Psoas muscle (tissue), 7 donors: ENCODE measurements at regions not wholly inside any gene's neighbourhood (a gene's known extent, or its start where the extent isn't known, plus 50 kb on each side); places are given as distances from the start of the nearest gene placed in this dataset.

Experiments used
- ATAC-seq, 4 donors: fragments of 200-7000 bp; cut with Tn5 transposase; one replicate each; pipeline ENCODE4 v1.9.1; 2020; ENCODE audit warnings: moderate library complexity in 3 of 4, mild to moderate bottlenecking in 2 of 4
- DNase-seq, 2 donors: peaks; one replicate each; pipeline ENCODE4 v3.0.0-alpha.2; 2020
- H3K27ac ChIP-seq: fragments of 200-600 bp; one replicate; pipeline ENCODE4 v1.8.0; 2022
- H3K27me3 ChIP-seq, 3 donors: fragments of 200-600 bp in 1 of 3; one replicate each; pipeline versions ENCODE4 v1.6.1 to v1.8.0; 2013 to 2022; ENCODE audit warnings: low read length in 2 of 3, mild to moderate bottlenecking in 2 of 3, moderate library complexity in 1 of 3; ENCODE audit not compliant: insufficient read depth in 3 of 3
- H3K36me3 ChIP-seq, 2 donors: fragments of 200-600 bp in 1 of 2; one replicate each; pipeline versions ENCODE4 v1.6.1 to v1.8.0; 2013 to 2022; ENCODE audit warnings: low read depth in 1 of 2, mild to moderate bottlenecking in 1 of 2, moderate library complexity in 1 of 2; ENCODE audit not compliant: insufficient read depth in 1 of 2
- H3K4me1 ChIP-seq: fragments of 200-600 bp; one replicate; pipeline ENCODE4 v1.8.0; 2022
- H3K4me3 ChIP-seq: fragments of 200-600 bp; one replicate; pipeline ENCODE4 v1.8.0; 2022; ENCODE audit warnings: mild to moderate bottlenecking
- H3K9me3 ChIP-seq: fragments of 200-600 bp; one replicate; pipeline ENCODE4 v1.8.0; 2022
- WGBS, 3 donors: extraction: QIAGEN DNeasy Blood & Tissue Kit; methylation state at CpG; one replicate each; pipeline versions ENCODE4 v1.1.6 to v1.1.7; 2013; 5-methylcytosine and 5-hydroxymethylcytosine counted together
- intact Hi-C, 2 donors: fragments of 100-400 bp; cut with DNase I; formaldehyde crosslinking; loops; one replicate each; pipeline versions ENCODE4 v1.11.0 to v1.14.2; 2022
- TF ChIP-seq, protein P1 (sequence below): fragments of 200-600 bp; IDR thresholded peaks from one replicate; pipeline ENCODE4 v1.8.0; 2022; ENCODE audit warnings: antibody characterized with exemption
- donor health status: healthy with polysubstance abuse.
- donor health status: DM: no; HTN: no; CAD: no; lungs with moderate emphysema.
- donor health status: Bipolar disorder and iron deficiency.
- donor health status: healthy.
- donor health status: DM: yes; HTN: yes; CAD: no.
- donor health status: DM: no; HTN: no; CAD: no.
- donor health status: DM: yes; HTN: yes; CAD: no.

DNA sequence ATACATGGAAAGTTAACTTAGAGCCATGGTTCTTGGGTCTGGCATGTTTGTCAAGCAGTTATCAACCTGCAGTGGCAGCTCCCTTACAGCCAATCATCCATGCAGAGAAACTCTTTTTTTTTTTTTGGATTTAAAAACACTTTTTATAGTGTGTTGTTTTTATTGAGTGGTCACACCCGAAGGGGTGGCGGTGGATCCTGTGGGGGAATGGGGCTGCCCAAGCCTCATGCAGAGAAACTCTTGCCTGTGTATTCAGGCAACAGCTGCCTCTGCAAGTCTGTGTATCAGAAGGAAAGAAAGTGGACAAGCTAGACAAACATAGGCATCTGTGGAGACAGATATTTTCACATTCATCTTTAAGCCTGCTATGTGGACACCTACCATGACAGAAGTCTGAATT, 104.8 kb downstream of the GLUL start:
- H3K4me1 ChIP-seq, result peaks cover 21% of the 10 kb centered on the region
- ATAC-seq (no peak), DNase-seq (no peak)
- no peaks in the 10 kb centered on the region for H3K27me3 ChIP-seq
- intact Hi-C loops, result loop anchor here in 1 of 2 donors (5.0 kb wide), 1 partner anchor 139 kb away; no protein-coding TSS in a partner anchor
- TF ChIP-seq, protein P1, sequence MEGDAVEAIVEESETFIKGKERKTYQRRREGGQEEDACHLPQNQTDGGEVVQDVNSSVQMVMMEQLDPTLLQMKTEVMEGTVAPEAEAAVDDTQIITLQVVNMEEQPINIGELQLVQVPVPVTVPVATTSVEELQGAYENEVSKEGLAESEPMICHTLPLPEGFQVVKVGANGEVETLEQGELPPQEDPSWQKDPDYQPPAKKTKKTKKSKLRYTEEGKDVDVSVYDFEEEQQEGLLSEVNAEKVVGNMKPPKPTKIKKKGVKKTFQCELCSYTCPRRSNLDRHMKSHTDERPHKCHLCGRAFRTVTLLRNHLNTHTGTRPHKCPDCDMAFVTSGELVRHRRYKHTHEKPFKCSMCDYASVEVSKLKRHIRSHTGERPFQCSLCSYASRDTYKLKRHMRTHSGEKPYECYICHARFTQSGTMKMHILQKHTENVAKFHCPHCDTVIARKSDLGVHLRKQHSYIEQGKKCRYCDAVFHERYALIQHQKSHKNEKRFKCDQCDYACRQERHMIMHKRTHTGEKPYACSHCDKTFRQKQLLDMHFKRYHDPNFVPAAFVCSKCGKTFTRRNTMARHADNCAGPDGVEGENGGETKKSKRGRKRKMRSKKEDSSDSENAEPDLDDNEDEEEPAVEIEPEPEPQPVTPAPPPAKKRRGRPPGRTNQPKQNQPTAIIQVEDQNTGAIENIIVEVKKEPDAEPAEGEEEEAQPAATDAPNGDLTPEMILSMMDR, result no peak
- no peaks in the 10 kb centered on the region for H3K9me3 ChIP-seq
- no peak overlapping the region for H3K27ac ChIP-seq
- H3K4me3 ChIP-seq, result no peak overlapping the region
- no peaks in the 10 kb centered on the region for H3K36me3 ChIP-seq
- WGBS, 3 donors, result 77 to 84% (median 82%) methylated on average over 2 of the region's 2 CpGs

GRCh38 chr1:182283746-182284544, 107.6 kb downstream of the GLUL start:
- H3K4me1 ChIP-seq, result peaks cover under 1% of the 10 kb centered on the region
- no peaks in the 10 kb centered on the region for H3K9me3 ChIP-seq
- no peaks in the 10 kb centered on the region for H3K27me3 ChIP-seq
- 77 to 81% (median 79%) methylated on average over 3 of the region's 3 CpGs for WGBS, 3 donors
- TF ChIP-seq, protein P1, result no peak
- ATAC-seq (no peak), DNase-seq (no peak)
- intact Hi-C loops, result no loop called here
- no peak overlapping the region for H3K4me3 ChIP-seq
- H3K36me3 ChIP-seq, result no peaks in the 10 kb centered on the region
- no peak overlapping the region for H3K27ac ChIP-seq

- no peak overlapping the region for H3K4me3 ChIP-seq
- H3K4me1 ChIP-seq, result no peaks in the 10 kb centered on the region
- WGBS, 3 donors, result 50 to 60% (median 59%) methylated on average over 6 of the region's 6 CpGs
- no peaks in the 10 kb centered on the region for H3K9me3 ChIP-seq
- TF ChIP-seq, protein P1, result no peak
- intact Hi-C loops, result no loop called here
- peak in 1 of 4 donors; percentile 18 for ATAC-seq
- no peaks in the 10 kb centered on the region for H3K27me3 ChIP-seq
- H3K36me3 ChIP-seq, result no peaks in the 10 kb centered on the region
- DNase-seq, result no peak
- no peak overlapping the region for H3K27ac ChIP-seq
These were observed 110.0 kb downstream of the GLUL start for GRCh38 chr1:182281541-182281940.

DNA sequence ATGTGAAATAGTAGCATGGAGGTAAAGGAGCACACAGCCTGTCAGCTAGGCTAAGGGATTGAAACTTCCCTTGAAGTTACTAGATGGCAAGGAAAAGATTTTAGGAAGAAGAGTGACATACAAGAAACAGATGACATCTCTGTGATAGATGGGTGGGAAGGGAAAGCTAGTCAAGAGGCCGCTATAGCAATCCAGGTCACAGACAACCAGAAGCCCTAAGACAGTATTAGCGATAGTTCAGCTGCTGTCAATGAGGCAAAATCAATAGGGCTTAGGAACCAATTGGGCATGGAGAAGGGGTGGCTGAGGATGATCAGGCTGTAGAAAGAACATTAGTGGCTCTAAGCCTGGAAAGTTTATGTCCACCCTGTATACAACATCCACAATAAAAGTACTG, 111.1 kb downstream of the GLUL start:
- H3K36me3 ChIP-seq, result no peaks in the 10 kb centered on the region
- H3K4me3 ChIP-seq, result no peak overlapping the region
- TF ChIP-seq, protein P1, result no peak
- no peak for DNase-seq
- H3K27ac ChIP-seq, result no peak overlapping the region
- ATAC-seq, result no peak
- H3K27me3 ChIP-seq, result no peaks in the 10 kb centered on the region
- no peaks in the 10 kb centered on the region for H3K4me1 ChIP-seq
- no peaks in the 10 kb centered on the region for H3K9me3 ChIP-seq
- intact Hi-C loops, result no loop called here
- 92 to 98% (median 95%) methylated on average over 2 of the region's 2 CpGs for WGBS, 3 donors
